HFF-Myc (cell line): ENCODE measurements at regions not wholly inside any gene's neighbourhood (a gene's known extent, or its start where the extent isn't known, plus 50 kb on each side); places are given as distances from the start of the nearest gene placed in this dataset.

Source experiments
- DNase-seq: peaks from one replicate; pipeline ENCODE4 v3.0.0-alpha.2; 2011; ENCODE audit warnings: low read depth; ENCODE audit errors: extremely low read depth
- H3K4me3 ChIP-seq: replicated peaks from 2 replicates; pipeline ENCODE4 v1.5.1; 2011; ENCODE audit warnings: low read depth, mild to moderate bottlenecking, control low read depth, low read length
- CTCF ChIP-seq: IDR thresholded peaks from 2 replicates; pipeline ENCODE4 v1.5.1; 2012; ENCODE audit warnings: mild to moderate bottlenecking, low read depth, low read length, control low read depth; ENCODE audit errors: missing control alignments

- no peak overlapping the region for H3K4me3 ChIP-seq
- DNase-seq, result no peak
- TF ChIP-seq CTCF, result no peak
Measured at GRCh38 chr12:48266826-48267225, 63.7 kb upstream of the OR10AD1 start.

- DNase-seq, result no peak
- H3K4me3 ChIP-seq, result no peak overlapping the region
- no peak for TF ChIP-seq CTCF
Measured at GRCh38 chr12:48265777-48266176, 62.7 kb upstream of the OR10AD1 start.

- no peak for DNase-seq
- no peak overlapping the region for H3K4me3 ChIP-seq
- no peak for TF ChIP-seq CTCF
Measured at GRCh38 chr12:48263617-48264016, 60.5 kb upstream of the OR10AD1 start.

GRCh38 chr12:48261773-48262172 is 58.7 kb upstream of the OR10AD1 start:
- TF ChIP-seq CTCF, result no peak
- H3K4me3 ChIP-seq, result no peak overlapping the region
- DNase-seq, result no peak
